Ovary (tissue), 7 donors: ENCODE measurements at regions not wholly inside any gene's neighbourhood (a gene's known extent, or its start where the extent isn't known, plus 50 kb on each side); places are given as distances from the start of the nearest gene placed in this dataset.
"Not testable (repeated sequence)": the region's sequence is repeated elsewhere in the genome, so short reads cannot be mapped to it uniquely, and the experiment has no call there.

Experiments
- DNase-seq, 5 donors: peaks; one replicate each; pipeline ENCODE4 v3.0.0-alpha.2; 2019 to 2020
- H3K27ac ChIP-seq, 2 donors: fragments of 200-600 bp; one replicate each; pipeline versions ENCODE4 v1.5.1 to v1.8.0; 2019 to 2022
- H3K27me3 ChIP-seq: fragments of 200-600 bp; one replicate; pipeline ENCODE4 v1.8.0; 2022
- H3K36me3 ChIP-seq: fragments of 200-600 bp; sonication (generic); one replicate; pipeline ENCODE4 v1.5.1; 2019
- H3K4me1 ChIP-seq: one replicate; pipeline ENCODE4 v1.8.1; 2013; ENCODE audit warnings: mild to moderate bottlenecking, moderate library complexity; ENCODE audit not compliant: insufficient read depth
- H3K4me3 ChIP-seq: fragments of 200-600 bp; sonication (generic); one replicate; pipeline ENCODE4 v1.5.1; 2017
- H3K9me3 ChIP-seq, 2 donors: fragments of 200-600 bp in 1 of 2; sonication (generic) in 1 of 2; one replicate each; pipeline versions ENCODE4 v1.5.1 to v1.8.1; 2013 to 2019; ENCODE audit warnings: mild to moderate bottlenecking in 1 of 2, moderate library complexity in 1 of 2
- WGBS, 3 donors: extraction: QIAGEN DNeasy Blood & Tissue Kit in 1 of 3; methylation state at CpG; one replicate each; pipeline versions ENCODE4 v1.1.5 to v1.1.7; 2013 to 2017; 5-methylcytosine and 5-hydroxymethylcytosine counted together
- intact Hi-C, 4 donors: fragments of 100-400 bp; cut with DNase I; formaldehyde crosslinking; loops; one replicate each; pipeline versions ENCODE4 v1.11.0 to v1.15.1; 2022 to 2023
- donor health status: DM: no; HTN: no; CAD: no; lungs with moderate emphysema.
- donor health status: DM: no; HTN: no; CAD: no.
- donor health status: Bipolar disorder and iron deficiency.
- donor health status: DM: no; HTN: no; CAD: no.
- donor health status: DM: yes; HTN: yes; CAD: no.

- intact Hi-C loops, H3K4me1 ChIP-seq, H3K36me3 ChIP-seq, DNase-seq, H3K27ac ChIP-seq, H3K9me3 ChIP-seq, H3K4me3 ChIP-seq, H3K27me3 ChIP-seq: not testable (repeated sequence)
- WGBS, 3 donors: 57 to 64% (median 62%) methylated on average over 6 of the region's 6 CpGs
Observed at GRCh38 chr4:49156309-49156708, 170.2 kb downstream of the CWH43 start.

GRCh38 chr4:49157630-49158029 is 171.6 kb downstream of the CWH43 start:
- H3K36me3 ChIP-seq, H3K4me1 ChIP-seq, H3K27me3 ChIP-seq, intact Hi-C loops, H3K9me3 ChIP-seq, DNase-seq, H3K27ac ChIP-seq, H3K4me3 ChIP-seq: not testable (repeated sequence)
- WGBS, 3 donors: 50 to 57% (median 56%) methylated on average over 2 of the region's 2 CpGs

- H3K4me1 ChIP-seq, H3K27me3 ChIP-seq, H3K27ac ChIP-seq, H3K36me3 ChIP-seq, H3K9me3 ChIP-seq, H3K4me3 ChIP-seq, intact Hi-C loops: not testable (repeated sequence)
- 77 to 82% (median 78%) methylated on average over 23 of the region's 23 CpGs for WGBS, 3 donors
- peak in 1 of 5 donors; percentile 12 for DNase-seq
Observed at GRCh38 chr4:49161111-49161541, 175.1 kb downstream of the CWH43 start.

- 36 to 60% (median 59%) methylated on average over 6 of the region's 6 CpGs for WGBS, 3 donors
- intact Hi-C loops: not testable (repeated sequence)
Observed at GRCh38 chr4:49164916-49165315, 178.8 kb downstream of the CWH43 start.

GRCh38 chr4:49177847-49178246 is 191.8 kb downstream of the CWH43 start:
- H3K4me3 ChIP-seq, H3K36me3 ChIP-seq, H3K9me3 ChIP-seq, H3K27ac ChIP-seq, H3K4me1 ChIP-seq, DNase-seq, intact Hi-C loops, H3K27me3 ChIP-seq: not testable (repeated sequence)
- 55 to 76% (median 58%) methylated on average over 4 to 8 of the region's 8 CpGs for WGBS, 3 donors

More at GRCh38 chr4:49164916-49165315, 178.8 kb downstream of the CWH43 start:
- not testable (repeated sequence) for H3K4me1 ChIP-seq, DNase-seq, H3K9me3 ChIP-seq, H3K27ac ChIP-seq, H3K27me3 ChIP-seq, H3K36me3 ChIP-seq, H3K4me3 ChIP-seq

GRCh38 chr4:49181088-49181487 is 195.0 kb downstream of the CWH43 start:
- H3K4me3 ChIP-seq, H3K4me1 ChIP-seq, H3K27me3 ChIP-seq, DNase-seq, H3K36me3 ChIP-seq, H3K27ac ChIP-seq, intact Hi-C loops, H3K9me3 ChIP-seq: not testable (repeated sequence)
- WGBS, 3 donors: 54 to 74% (median 73%) methylated on average over 2 to 4 of the region's 4 CpGs

GRCh38 chr4:49211396-49212194 is 225.5 kb downstream of the CWH43 start:
- WGBS, 3 donors: 48 to 59% (median 49%) methylated on average over 11 of the region's 11 CpGs
- intact Hi-C loops, DNase-seq, H3K4me1 ChIP-seq, H3K9me3 ChIP-seq, H3K27ac ChIP-seq, H3K4me3 ChIP-seq, H3K27me3 ChIP-seq, H3K36me3 ChIP-seq: not testable (repeated sequence)

- H3K27ac ChIP-seq, H3K9me3 ChIP-seq, H3K36me3 ChIP-seq, H3K27me3 ChIP-seq, intact Hi-C loops, H3K4me1 ChIP-seq, H3K4me3 ChIP-seq, DNase-seq: not testable (repeated sequence)
- WGBS, 3 donors: 33 to 54% (median 38%) methylated on average over 3 of the region's 3 CpGs
Observed at GRCh38 chr4:49213250-49213649, 227.2 kb downstream of the CWH43 start.

GRCh38 chr4:49213750-49214149 is 227.7 kb downstream of the CWH43 start:
- H3K4me3 ChIP-seq, intact Hi-C loops, H3K36me3 ChIP-seq, H3K9me3 ChIP-seq, DNase-seq, H3K27ac ChIP-seq, H3K4me1 ChIP-seq, H3K27me3 ChIP-seq: not testable (repeated sequence)
- 81 to 85% (median 83%) methylated on average over 5 of the region's 5 CpGs for WGBS, 3 donors

GRCh38 chr4:49214453-49215081 is 228.5 kb downstream of the CWH43 start:
- WGBS, 3 donors: 68 to 74% (median 71%) methylated on average over 5 of the region's 5 CpGs

GRCh38 chr4:49215082-49215479 is 229.0 kb downstream of the CWH43 start:
- H3K27me3 ChIP-seq, H3K4me3 ChIP-seq, H3K27ac ChIP-seq, H3K36me3 ChIP-seq, intact Hi-C loops, DNase-seq, H3K4me1 ChIP-seq, H3K9me3 ChIP-seq: not testable (repeated sequence)
- 61 to 68% (median 62%) methylated on average over 2 of the region's 2 CpGs for WGBS, 3 donors

More at GRCh38 chr4:49214453-49215081, 228.5 kb downstream of the CWH43 start:
- DNase-seq, H3K9me3 ChIP-seq, H3K4me1 ChIP-seq, H3K4me3 ChIP-seq, H3K27ac ChIP-seq, H3K36me3 ChIP-seq, H3K27me3 ChIP-seq, intact Hi-C loops: not testable (repeated sequence)

GRCh38 chr4:49216606-49217005 is 230.5 kb downstream of the CWH43 start:
- H3K27me3 ChIP-seq, H3K9me3 ChIP-seq, H3K36me3 ChIP-seq, H3K4me1 ChIP-seq, H3K27ac ChIP-seq, H3K4me3 ChIP-seq, intact Hi-C loops, DNase-seq: not testable (repeated sequence)
- WGBS, 3 donors: 50 to 78% (median 54%) methylated on average over 3 of the region's 3 CpGs
